Glutamatergic neuron (in vitro differentiated cells): ENCODE measurements at regions not wholly inside any gene's neighbourhood (a gene's known extent, or its start where the extent isn't known, plus 50 kb on each side); places are given as distances from the start of the nearest gene placed in this dataset.

ENCODE experiments used
- DNase-seq: peaks from one replicate; pipeline ENCODE4 v3.0.0; 2022
- H3K27ac Mint-ChIP-seq: one replicate; pipeline ENCODE4 v1.8.0; 2020; ENCODE audit warnings: mild to moderate bottlenecking, mixed read lengths, inconsistent platforms; ENCODE audit not compliant: unreplicated experiment
- H3K27me3 Mint-ChIP-seq: one replicate; pipeline ENCODE4 v1.8.0; 2020; ENCODE audit warnings: mild to moderate bottlenecking, moderate library complexity, mixed read lengths, inconsistent platforms; ENCODE audit not compliant: unreplicated experiment
- H3K36me3 Mint-ChIP-seq: one replicate; pipeline ENCODE4 v1.8.0; 2020; ENCODE audit warnings: mild to moderate bottlenecking, mixed read lengths, inconsistent platforms; ENCODE audit not compliant: unreplicated experiment
- H3K4me1 Mint-ChIP-seq: one replicate; pipeline ENCODE4 v1.8.0; 2020; ENCODE audit warnings: mild to moderate bottlenecking, low read depth, mixed read lengths, inconsistent platforms; ENCODE audit not compliant: unreplicated experiment
- H3K4me3 Mint-ChIP-seq: one replicate; pipeline ENCODE4 v1.8.0; 2020; ENCODE audit warnings: mild to moderate bottlenecking, mixed read lengths, inconsistent platforms; ENCODE audit not compliant: unreplicated experiment
- H3K9me3 Mint-ChIP-seq: one replicate; pipeline ENCODE4 v1.8.0; 2020; ENCODE audit warnings: mild to moderate bottlenecking, moderate library complexity, mixed read lengths, inconsistent platforms; ENCODE audit not compliant: unreplicated experiment
- CTCF ChIP-seq: fragments of 200-600 bp; sonication (generic); IDR thresholded peaks from one replicate; pipeline ENCODE4 v1.5.0; 2021; ENCODE audit not compliant: partially characterized antibody, unreplicated experiment

GRCh38 chr10:44053391-44053790, 331.5 kb downstream of the CXCL12 start:
- Mint-ChIP-seq H3K4me1 (peaks cover 6% of the 10 kb centered on the region), H3K27me3 (peaks cover 2% of the 10 kb centered on the region), H3K27ac (no peak overlapping the region), H3K36me3 (no peaks in the 10 kb centered on the region), H3K4me3 (no peak overlapping the region), H3K9me3 (peaks cover 2% of the 10 kb centered on the region)
- no peak for DNase-seq
- TF ChIP-seq CTCF, result no peak

DNA sequence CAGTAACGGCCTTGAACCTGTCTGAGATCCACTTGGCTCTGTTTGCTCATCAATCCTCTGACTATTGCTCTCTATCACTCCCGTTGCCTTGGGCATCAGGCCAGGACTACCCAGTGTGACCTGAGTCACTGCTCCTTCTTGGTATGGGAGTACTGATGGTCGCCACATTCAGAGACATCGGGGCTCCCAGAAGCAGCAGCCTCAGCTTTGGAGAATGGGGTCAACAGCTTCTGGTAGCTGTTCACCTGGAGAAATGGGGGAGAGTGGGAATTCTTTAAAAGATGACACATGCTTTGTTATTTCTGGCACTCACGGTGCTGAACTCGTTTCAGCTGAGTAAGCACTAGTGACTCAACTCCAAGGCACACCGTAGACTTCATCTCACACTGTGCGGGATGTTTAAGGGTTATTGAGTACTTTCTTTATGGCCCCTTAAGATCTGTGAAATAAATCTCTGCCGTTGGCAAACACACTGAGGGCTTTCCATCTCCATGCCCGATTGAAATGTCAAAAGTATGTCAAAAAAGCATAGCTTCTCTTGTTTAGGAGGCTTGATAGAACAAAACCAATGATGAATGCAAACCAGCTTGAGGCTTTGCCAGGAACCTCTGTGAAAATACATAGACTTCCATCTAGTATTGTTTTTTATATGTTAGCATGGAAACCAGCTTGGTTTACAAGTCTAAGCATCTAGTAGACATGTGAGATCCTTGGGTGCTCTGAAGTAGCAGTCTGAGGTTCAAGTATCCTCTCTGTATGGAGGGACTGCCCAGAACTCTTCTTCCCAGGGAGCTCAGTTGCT, 333.1 kb downstream of the CXCL12 start:
- no peaks in the 10 kb centered on the region for H3K36me3 Mint-ChIP-seq
- H3K9me3 Mint-ChIP-seq, result peaks cover 2% of the 10 kb centered on the region
- peaks cover 6% of the 10 kb centered on the region for H3K4me1 Mint-ChIP-seq
- DNase-seq, result no peak
- peaks cover 2% of the 10 kb centered on the region for H3K27me3 Mint-ChIP-seq
- H3K4me3 Mint-ChIP-seq, result no peak overlapping the region
- H3K27ac Mint-ChIP-seq, result no peak overlapping the region
- TF ChIP-seq CTCF, result no peak

GRCh38 chr10:44051091-44051490, 333.8 kb downstream of the CXCL12 start:
- H3K27me3 Mint-ChIP-seq, result peaks cover 2% of the 10 kb centered on the region

DNA sequence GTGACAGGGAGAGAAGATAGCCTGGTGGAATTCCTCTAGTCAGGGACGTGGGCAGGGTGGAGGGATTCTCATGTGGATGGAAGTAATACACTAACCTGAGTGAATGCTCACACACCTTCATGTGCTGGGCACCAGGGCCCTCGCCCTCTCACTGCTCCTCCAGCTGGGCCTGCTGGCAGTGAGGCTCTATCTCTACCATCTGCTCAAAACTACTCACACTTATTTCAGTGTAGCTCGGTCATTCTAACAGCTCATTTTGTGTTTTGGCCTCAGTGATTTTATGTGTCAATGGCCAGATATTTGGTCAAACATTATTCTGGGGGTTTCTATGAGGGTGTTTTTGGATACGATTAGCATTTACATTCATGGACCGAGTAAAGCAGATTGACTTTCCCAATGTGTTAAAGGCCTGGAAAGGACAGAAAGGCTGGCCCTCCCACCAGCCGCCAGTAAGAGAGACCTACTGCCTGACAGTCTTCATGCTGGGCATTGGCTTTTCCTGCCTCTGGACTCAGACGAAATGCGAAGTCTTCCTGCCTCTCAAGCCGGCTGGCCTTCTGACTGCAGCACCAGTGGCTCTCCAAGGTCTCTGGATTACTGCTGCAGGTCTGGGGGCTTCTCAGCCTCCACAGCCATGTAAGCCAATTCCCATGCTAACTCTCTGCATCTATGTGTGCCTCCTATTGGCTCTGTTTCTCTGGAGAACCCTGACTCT, 335.4 kb downstream of the CXCL12 start:
- H3K27ac Mint-ChIP-seq, result no peak overlapping the region
- H3K27me3 Mint-ChIP-seq, result peaks cover 6% of the 10 kb centered on the region
- peaks cover 4% of the 10 kb centered on the region for H3K9me3 Mint-ChIP-seq
- no peak for TF ChIP-seq CTCF
- peaks cover 25% of the 10 kb centered on the region for H3K4me1 Mint-ChIP-seq
- no peaks in the 10 kb centered on the region for H3K36me3 Mint-ChIP-seq
- DNase-seq, result no peak
- no peak overlapping the region for H3K4me3 Mint-ChIP-seq

More at GRCh38 chr10:44051091-44051490, 333.8 kb downstream of the CXCL12 start:
- H3K27ac Mint-ChIP-seq, result no peak overlapping the region
- TF ChIP-seq CTCF, result no peak
- peaks cover 2% of the 10 kb centered on the region for H3K9me3 Mint-ChIP-seq
- no peaks in the 10 kb centered on the region for H3K36me3 Mint-ChIP-seq
- no peak for DNase-seq
- H3K4me1 Mint-ChIP-seq, result peaks cover 9% of the 10 kb centered on the region
- no peak overlapping the region for H3K4me3 Mint-ChIP-seq

- Mint-ChIP-seq H3K27me3 (peaks cover 4% of the 10 kb centered on the region), H3K27ac (no peak overlapping the region), H3K4me3 (no peak overlapping the region), H3K36me3 (no peaks in the 10 kb centered on the region), H3K9me3 (peaks cover 4% of the 10 kb centered on the region), H3K4me1 (peaks cover 31% of the 10 kb centered on the region)
- no peak for TF ChIP-seq CTCF
- DNase-seq, result no peak
These were observed 337.5 kb downstream of the CXCL12 start for GRCh38 chr10:44047361-44047760.
